ENCODE measurements at regions not wholly inside any gene's neighbourhood (a gene's known extent, or its start where the extent isn't known, plus 50 kb on each side); places are given as distances from the start of the nearest gene placed in this dataset.

GRCh38 chr6:4383910-4384638 is 248.7 kb upstream of the ECI2 start:
- TF ChIP-seq CTCF (conservative IDR thresholded peaks at IDR 0.05; ENCODE audit: low read depth in 2 of 2) (no peak), EZH2 (IDR thresholded peaks at IDR 0.05; ENCODE audit: low read depth, unreplicated experiment) (no peak)

All from GM23338 (cell line).